Parathyroid adenoma (tissue), 2 donors: ENCODE measurements at regions not wholly inside any gene's neighbourhood (a gene's known extent, or its start where the extent isn't known, plus 50 kb on each side); places are given as distances from the start of the nearest gene placed in this dataset.

Experiments used
- H2AFZ ChIP-seq: fragments of 300-600 bp; sonication (generic); one replicate; pipeline ENCODE4 v1.7.0; 2017; ENCODE audit warnings: antibody characterized with exemption, mild to moderate bottlenecking
- H3K27ac ChIP-seq: fragments of 300-600 bp; sonication (generic); one replicate; pipeline ENCODE4 v1.7.0; 2017
- H3K27me3 ChIP-seq: fragments of 300-600 bp; sonication (generic); one replicate; pipeline ENCODE4 v1.7.0; 2017; ENCODE audit warnings: low read length; ENCODE audit not compliant: control insufficient read depth, insufficient read depth
- H3K36me3 ChIP-seq: fragments of 300-600 bp; sonication (generic); one replicate; pipeline ENCODE4 v1.7.0; 2017; ENCODE audit warnings: low read length; ENCODE audit not compliant: control insufficient read depth, insufficient read depth
- H3K4me1 ChIP-seq: fragments of 300-600 bp; sonication (generic); one replicate; pipeline ENCODE4 v1.7.0; 2017; ENCODE audit warnings: control low read depth
- H3K4me2 ChIP-seq: fragments of 300-600 bp; sonication (generic); one replicate; pipeline ENCODE4 v1.7.0; 2017; ENCODE audit warnings: low read length
- H3K4me3 ChIP-seq: fragments of 300-600 bp; sonication (generic); one replicate; pipeline ENCODE4 v1.7.0; 2017; ENCODE audit warnings: low read depth, low read length
- H3K79me2 ChIP-seq: fragments of 300-600 bp; sonication (generic); one replicate; pipeline ENCODE4 v1.7.0; 2017; ENCODE audit warnings: control low read depth
- H3K9ac ChIP-seq: fragments of 300-600 bp; sonication (generic); one replicate; pipeline ENCODE4 v1.7.0; 2017; ENCODE audit warnings: mild to moderate bottlenecking
- H3K9me3 ChIP-seq: fragments of 300-600 bp; sonication (generic); one replicate; pipeline ENCODE4 v1.7.0; 2017; ENCODE audit warnings: low read length; ENCODE audit not compliant: control insufficient read depth
- TF ChIP-seq, protein P1 (sequence below): fragments of 300-600 bp; sonication (generic); IDR thresholded peaks from one replicate; pipeline ENCODE4 v1.7.0; 2017; ENCODE audit warnings: antibody characterized with exemption, mild to moderate bottlenecking
- donor health status: primary hyperparathyroidism.

DNA sequence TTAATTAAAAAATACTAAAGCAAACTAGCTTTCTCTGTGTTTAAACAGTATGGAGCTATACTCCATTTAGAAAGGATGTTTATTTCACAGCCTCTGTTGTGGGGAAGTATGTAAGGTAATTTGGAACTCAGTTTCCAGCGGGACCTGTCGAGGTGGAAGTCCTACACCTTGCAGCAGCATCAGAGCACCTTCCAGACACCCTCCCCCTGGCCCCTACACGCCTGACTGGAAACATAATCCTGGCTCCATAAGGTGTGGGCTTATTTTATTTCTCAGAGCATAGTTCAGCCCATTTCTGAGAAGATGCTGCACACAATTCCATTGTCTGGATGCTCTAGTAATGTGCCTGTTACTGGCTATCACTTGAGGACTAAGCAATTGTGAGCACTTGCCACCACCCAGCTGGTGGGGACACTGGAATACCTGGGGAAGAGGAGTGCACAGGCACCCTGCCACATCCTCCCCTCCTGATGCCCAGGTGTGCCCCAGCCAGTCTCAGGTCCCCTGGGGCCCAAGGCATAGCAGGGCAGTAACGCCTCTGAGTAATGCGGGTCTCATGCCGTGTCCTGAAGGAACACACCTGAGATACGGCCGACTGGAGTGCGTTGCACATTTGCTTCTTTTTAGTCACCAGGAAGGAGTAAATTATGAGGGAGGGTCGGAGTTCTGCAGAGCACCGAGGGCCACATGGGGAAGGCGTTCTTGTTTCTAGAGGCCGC, 556.5 kb downstream of the QKI start:
- Histone ChIP-seq H3K9ac (no peak overlapping the region), H3K4me2 (no peak overlapping the region), H3K27me3 (no peaks in the 10 kb centered on the region), H2AFZ (no peak overlapping the region), H3K4me1 (no peaks in the 10 kb centered on the region), H3K9me3 (no peaks in the 10 kb centered on the region), H3K27ac (no peak overlapping the region), H3K79me2 (no peaks in the 10 kb centered on the region), H3K36me3 (no peaks in the 10 kb centered on the region), H3K4me3 (no peak overlapping the region)
- TF ChIP-seq, protein P1, sequence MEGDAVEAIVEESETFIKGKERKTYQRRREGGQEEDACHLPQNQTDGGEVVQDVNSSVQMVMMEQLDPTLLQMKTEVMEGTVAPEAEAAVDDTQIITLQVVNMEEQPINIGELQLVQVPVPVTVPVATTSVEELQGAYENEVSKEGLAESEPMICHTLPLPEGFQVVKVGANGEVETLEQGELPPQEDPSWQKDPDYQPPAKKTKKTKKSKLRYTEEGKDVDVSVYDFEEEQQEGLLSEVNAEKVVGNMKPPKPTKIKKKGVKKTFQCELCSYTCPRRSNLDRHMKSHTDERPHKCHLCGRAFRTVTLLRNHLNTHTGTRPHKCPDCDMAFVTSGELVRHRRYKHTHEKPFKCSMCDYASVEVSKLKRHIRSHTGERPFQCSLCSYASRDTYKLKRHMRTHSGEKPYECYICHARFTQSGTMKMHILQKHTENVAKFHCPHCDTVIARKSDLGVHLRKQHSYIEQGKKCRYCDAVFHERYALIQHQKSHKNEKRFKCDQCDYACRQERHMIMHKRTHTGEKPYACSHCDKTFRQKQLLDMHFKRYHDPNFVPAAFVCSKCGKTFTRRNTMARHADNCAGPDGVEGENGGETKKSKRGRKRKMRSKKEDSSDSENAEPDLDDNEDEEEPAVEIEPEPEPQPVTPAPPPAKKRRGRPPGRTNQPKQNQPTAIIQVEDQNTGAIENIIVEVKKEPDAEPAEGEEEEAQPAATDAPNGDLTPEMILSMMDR: no peak

DNA sequence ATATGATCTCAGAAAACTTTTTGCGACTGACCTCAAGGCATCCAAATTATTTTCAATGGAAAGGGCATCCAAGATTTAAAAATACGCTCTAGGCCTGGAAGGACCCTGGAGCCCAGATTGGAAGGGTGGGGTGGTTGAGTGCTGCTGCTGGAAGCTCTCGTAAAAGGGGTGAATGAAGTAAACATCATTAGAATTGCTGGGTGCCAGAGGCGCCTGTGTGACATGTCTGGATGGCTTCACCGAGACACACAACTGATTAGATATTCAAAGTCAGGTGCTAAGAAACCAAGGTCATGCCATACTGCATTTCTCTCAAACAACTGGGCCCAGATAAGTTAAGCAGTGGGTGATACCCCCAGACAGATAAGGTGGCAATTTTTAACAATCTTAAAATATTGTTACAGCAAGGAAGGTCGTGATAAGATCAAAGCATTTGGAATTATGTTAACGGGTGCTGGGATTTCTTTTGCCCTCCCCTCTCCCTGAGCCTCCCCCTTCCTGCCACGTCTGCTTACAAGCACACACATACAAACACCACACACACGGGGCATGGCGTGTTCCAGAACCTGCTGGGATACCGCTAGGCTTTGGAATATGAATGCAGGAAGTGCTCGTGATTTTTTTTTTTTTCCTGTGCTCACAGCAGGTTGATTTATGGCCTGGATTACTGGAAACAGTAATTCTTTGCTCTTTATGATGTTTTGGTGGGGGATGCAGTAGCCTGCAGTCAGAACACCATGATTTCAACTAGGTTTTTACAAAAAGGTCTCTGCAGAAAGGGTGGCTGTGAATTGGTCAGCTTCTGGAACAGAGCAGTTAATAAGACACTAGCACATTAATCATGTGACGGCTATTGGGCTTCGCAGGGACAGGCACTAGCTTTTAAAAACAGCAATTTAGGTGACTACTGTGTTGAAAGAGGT, 551.2 kb downstream of the QKI start:
- H3K27ac ChIP-seq: no peak overlapping the region

DNA sequence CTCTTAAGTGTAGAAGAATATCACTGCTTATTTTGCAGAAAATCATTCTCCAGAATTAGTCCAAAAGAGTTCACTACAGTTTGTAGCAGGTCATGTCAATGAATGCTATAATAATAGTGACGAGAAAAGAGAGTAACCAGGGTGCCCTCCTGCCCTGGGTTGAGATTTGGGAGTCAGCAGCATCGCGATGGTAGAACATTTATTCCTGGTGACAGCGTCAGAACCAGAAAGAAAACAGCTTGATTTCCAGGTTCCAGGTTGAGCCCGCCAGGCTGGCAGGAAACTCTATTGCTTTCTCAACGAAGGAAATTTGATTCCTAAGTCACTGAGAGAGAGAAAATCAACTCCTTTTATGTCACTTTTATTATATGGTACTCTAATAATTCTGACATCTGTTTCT, 550.3 kb downstream of the QKI start:
- TF ChIP-seq, protein P1: no peak
- no peak overlapping the region for H3K27ac ChIP-seq
- no peaks in the 10 kb centered on the region for H3K27me3 ChIP-seq
- no peaks in the 10 kb centered on the region for H3K36me3 ChIP-seq
- H3K4me1 ChIP-seq: no peaks in the 10 kb centered on the region
- H3K4me2 ChIP-seq: no peak overlapping the region
- no peak overlapping the region for H2AFZ ChIP-seq
- no peaks in the 10 kb centered on the region for H3K79me2 ChIP-seq
- H3K9ac ChIP-seq: no peak overlapping the region
- no peaks in the 10 kb centered on the region for H3K9me3 ChIP-seq
- H3K4me3 ChIP-seq: no peak overlapping the region

More for the DNA sequence above, 551.2 kb downstream of the QKI start:
- TF ChIP-seq, protein P1: no peak
- Histone ChIP-seq H3K9me3 (no peaks in the 10 kb centered on the region), H2AFZ (no peak overlapping the region), H3K4me1 (no peaks in the 10 kb centered on the region), H3K4me3 (no peak overlapping the region), H3K36me3 (no peaks in the 10 kb centered on the region), H3K4me2 (no peak overlapping the region), H3K9ac (no peak overlapping the region), H3K79me2 (no peaks in the 10 kb centered on the region), H3K27me3 (no peaks in the 10 kb centered on the region)

DNA sequence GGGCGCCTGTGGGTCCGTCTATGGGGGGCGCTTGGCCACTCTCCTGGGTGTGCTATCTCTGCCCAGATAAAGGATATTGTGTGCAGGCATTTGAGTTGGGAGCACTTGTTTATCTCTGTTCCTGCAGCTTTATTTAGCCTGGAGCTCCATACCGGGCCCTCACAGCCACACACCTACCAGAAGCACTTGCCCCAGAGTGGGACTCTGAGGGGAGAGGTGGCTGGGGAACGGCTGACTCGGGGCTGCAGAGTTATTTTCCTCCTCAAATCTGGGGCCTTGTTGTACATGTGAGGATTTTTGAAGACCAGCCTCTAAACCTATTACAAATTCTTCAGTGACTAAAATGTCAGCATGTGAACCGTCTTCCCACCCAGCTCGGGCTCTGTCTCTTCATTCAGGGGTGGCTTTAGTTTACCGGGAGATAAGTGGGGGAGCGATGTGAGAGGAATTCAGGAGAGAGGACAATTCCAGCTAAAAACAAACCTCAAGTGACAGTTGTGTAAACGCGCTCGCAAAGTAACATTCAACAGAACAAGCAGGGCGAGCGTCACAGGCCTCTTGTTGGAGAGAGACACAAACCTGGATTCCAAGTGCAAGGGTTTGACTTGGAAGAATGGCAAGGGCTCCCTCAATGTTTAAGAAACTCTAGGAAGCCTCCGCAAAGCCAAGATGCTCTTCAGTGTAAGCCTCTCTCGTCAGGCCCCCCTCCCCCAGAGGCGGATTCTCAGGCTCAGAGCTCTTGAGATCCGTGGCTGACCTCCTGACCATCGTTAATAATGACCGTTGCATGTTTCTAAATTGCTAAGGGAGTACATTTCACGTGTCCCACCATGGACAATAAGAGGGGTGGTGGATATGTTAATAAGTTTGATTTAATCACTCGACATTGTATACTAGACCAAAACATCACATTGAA, 548.9 kb downstream of the QKI start:
- Histone ChIP-seq H3K79me2 (no peaks in the 10 kb centered on the region), H3K27me3 (no peaks in the 10 kb centered on the region), H3K36me3 (no peaks in the 10 kb centered on the region), H3K27ac (no peak overlapping the region), H3K4me1 (no peaks in the 10 kb centered on the region), H3K4me2 (no peak overlapping the region), H3K4me3 (no peak overlapping the region), H2AFZ (no peak overlapping the region), H3K9me3 (no peaks in the 10 kb centered on the region), H3K9ac (no peak overlapping the region)
- TF ChIP-seq, protein P1: no peak
